HepG2 (cell line): ENCODE measurements at regions not wholly inside any gene's neighbourhood (a gene's known extent, or its start where the extent isn't known, plus 50 kb on each side); places are given as distances from the start of the nearest gene placed in this dataset.

ENCODE experiments used
- ATAC-seq: fragments of 200-7000 bp; cut with Tn5 transposase; 3 replicates; pipeline ENCODE4 v1.9.1; 2020; ENCODE audit warnings: mild to moderate bottlenecking, moderate library complexity
- BruUV-seq: library from RNA; stranded (reverse); fragments of 400-500 nt; replicated peaks from 2 replicates; lab custom pipeline; 2021; lab: Mats Ljungman, UMichigan
- CTCF ChIA-PET: fragments of 300-600 bp; formaldehyde crosslinking; extraction: SDS; loops from one replicate; lab custom pipeline; 2021; ENCODE audit warnings: low total read pairs, inconsistent platforms, low intra/inter-chr PET ratio; lab: Yijun Ruan, JAX
- POLR2A ChIA-PET: fragments of 350-600 bp; sonication (Branson Sonifier 250); formaldehyde crosslinking; loops from one replicate; lab custom pipeline; 2020; ENCODE audit warnings: antibody characterized with exemption, inconsistent platforms; lab: Yijun Ruan, JAX
- DNase-seq: peaks from one replicate; pipeline ENCODE4 v3.0.0-alpha.2; 2015; ENCODE audit warnings: low spot score
- FAIRE-seq: peaks from 3 replicates; lab custom pipeline; 2011; peaks lifted over from hg19 to GRCh38; lab: Jason Lieb, UNC
- H2AFZ ChIP-seq: one replicate; pipeline ENCODE4 v1.6.1; 2011; ENCODE audit warnings: low read length, inconsistent platforms
- H3K27ac ChIP-seq: fragments of 300-600 bp; 3 replicates; pipeline ENCODE4 v1.8.0; 2011; ENCODE audit warnings: mixed run types, mild to moderate bottlenecking, mixed read lengths, low read length, inconsistent platforms; ENCODE audit not compliant: insufficient read depth; ENCODE audit errors: extremely low read length
- H3K27me3 ChIP-seq, 2 experiments: fragments of 200-600 bp in 1 of 2; 2 replicates in 1 of 2; 3 replicates in 1 of 2; pipeline versions ENCODE4 v1.6.0 to v1.8.0; 2011; ENCODE audit warnings: low read length in 2 of 2, mild to moderate bottlenecking in 2 of 2, moderate library complexity in 2 of 2, inconsistent platforms in 1 of 2; ENCODE audit not compliant: insufficient read depth in 2 of 2, control insufficient read depth in 1 of 2
- H3K36me3 ChIP-seq, 2 experiments: fragments of 200-600 bp in 1 of 2; replicated peaks in 1 of 2; 2 replicates in 1 of 2; 3 replicates in 1 of 2; pipeline versions ENCODE4 v1.5.1 to v1.8.0; 2011; ENCODE audit warnings: low read length in 2 of 2, inconsistent platforms in 1 of 2; ENCODE audit not compliant: insufficient read depth in 2 of 2, control insufficient read depth in 1 of 2
- H3K4me1 ChIP-seq: 2 replicates; pipeline ENCODE4 v1.5.1; 2012; ENCODE audit warnings: low read length, inconsistent platforms; ENCODE audit not compliant: insufficient read depth
- H3K4me2 ChIP-seq: 2 replicates; pipeline ENCODE4 v1.6.0; 2011; ENCODE audit warnings: low read depth, low read length, inconsistent platforms
- H3K4me3 ChIP-seq, 3 experiments: fragments of 200-600 bp in 1 of 3; sonication (generic), shearing (Covaris generic) in 1 of 3; replicated peaks in 1 of 3; 2 replicates each; pipeline ENCODE4 v1.5.1; 2011 to 2016; ENCODE audit warnings: low read length in 3 of 3, inconsistent platforms in 2 of 3, low read depth in 2 of 3, mild to moderate bottlenecking in 2 of 3, control low read depth in 1 of 3, mixed read lengths in 1 of 3; ENCODE audit not compliant: insufficient read depth in 1 of 3
- H3K79me2 ChIP-seq: one replicate; pipeline ENCODE4 v1.6.1; 2011; ENCODE audit warnings: low read length, inconsistent platforms; ENCODE audit not compliant: insufficient read depth
- H3K9ac ChIP-seq: 2 replicates; pipeline ENCODE4 v1.6.0; 2011; ENCODE audit warnings: mild to moderate bottlenecking, low read depth, low read length, inconsistent platforms; ENCODE audit not compliant: insufficient read depth
- H3K9me3 ChIP-seq: 2 replicates; pipeline ENCODE4 v1.5.1; 2012; ENCODE audit warnings: mild to moderate bottlenecking, low read length
- H4K20me1 ChIP-seq: 2 replicates; pipeline ENCODE4 v1.6.0; 2011; ENCODE audit warnings: inconsistent platforms, mild to moderate bottlenecking, low read length, moderate library complexity; ENCODE audit not compliant: insufficient read depth
- E2F5 ChIP-seq: sonication (generic); formaldehyde crosslinking; conservative IDR thresholded peaks from 2 replicates; pipeline ENCODE4 v1.4.0; 2020; ENCODE audit warnings: missing genetic modification reagents
- FOXJ3 ChIP-seq: sonication (generic); formaldehyde crosslinking; IDR thresholded peaks from 2 replicates; pipeline ENCODE4 v1.4.0; 2020; ENCODE audit warnings: missing genetic modification reagents, mild to moderate bottlenecking, borderline replicate concordance
- GATAD1 ChIP-seq: IDR thresholded peaks from 2 replicates; pipeline ENCODE4 v1.6.1; 2016; ENCODE audit warnings: missing genetic modification reagents, missing compliant biosample characterization
- POLR2G ChIP-seq: fragments of 200-400 bp; formaldehyde crosslinking; IDR thresholded peaks from 2 replicates; pipeline ENCODE4 v1.6.1; 2018; ENCODE audit warnings: mild to moderate bottlenecking, low read depth, low read length, moderate library complexity
- RARG ChIP-seq: sonication (generic); formaldehyde crosslinking; IDR thresholded peaks from 2 replicates; pipeline ENCODE4 v1.4.0; 2020; ENCODE audit warnings: low read depth, mild to moderate bottlenecking, missing genetic modification reagents
- TARDBP ChIP-seq: sonication (generic); formaldehyde crosslinking; IDR thresholded peaks from 2 replicates; pipeline ENCODE4 v1.8.0; 2022; ENCODE audit warnings: mild to moderate bottlenecking, missing genetic modification reagents
- ZNF280B ChIP-seq: sonication (generic); formaldehyde crosslinking; IDR thresholded peaks from 2 replicates; pipeline ENCODE4 v1.5.0; 2020; ENCODE audit warnings: missing genetic modification reagents, mild to moderate bottlenecking, borderline replicate concordance
- ZNF292 ChIP-seq: sonication (generic); formaldehyde crosslinking; IDR thresholded peaks from 2 replicates; pipeline ENCODE4 v1.8.1; 2022; ENCODE audit warnings: mild to moderate bottlenecking, low read depth, missing genetic modification reagents, borderline replicate concordance
- ZNF562 ChIP-seq: sonication (generic); formaldehyde crosslinking; IDR thresholded peaks from 2 replicates; pipeline ENCODE4 v1.8.0; 2022; ENCODE audit warnings: missing genetic modification reagents, borderline replicate concordance
- ZNF83 ChIP-seq: sonication (generic); formaldehyde crosslinking; IDR thresholded peaks from 2 replicates; pipeline ENCODE4 v1.4.0; 2020; ENCODE audit warnings: missing genetic modification reagents, mild to moderate bottlenecking, borderline replicate concordance
- WGBS: methylation state at CpG from one replicate; pipeline ENCODE4 v1.1.6; 2017; ENCODE audit warnings: low lambda C conversion rate; 5-methylcytosine and 5-hydroxymethylcytosine counted together
- in situ Hi-C: cut with HindIII; loops from 2 replicates; pipeline ENCODE4 v1.10.0; 2017; ENCODE audit warnings: low pct_unique_long_range_greater_than_20kb; ENCODE audit not compliant: extremely low pct_ligation_motif_present
- intact Hi-C: fragments of 100-400 bp; cut with micrococcal nuclease; formaldehyde crosslinking; loops from one replicate; pipeline ENCODE4 v1.10.0; 2022; ENCODE audit not compliant: unreplicated experiment
- TF ChIP-seq, protein P1 (sequence below): IDR thresholded peaks from 2 replicates; pipeline ENCODE4 v1.6.1; 2016; ENCODE audit warnings: low read depth, control low read depth

DNA sequence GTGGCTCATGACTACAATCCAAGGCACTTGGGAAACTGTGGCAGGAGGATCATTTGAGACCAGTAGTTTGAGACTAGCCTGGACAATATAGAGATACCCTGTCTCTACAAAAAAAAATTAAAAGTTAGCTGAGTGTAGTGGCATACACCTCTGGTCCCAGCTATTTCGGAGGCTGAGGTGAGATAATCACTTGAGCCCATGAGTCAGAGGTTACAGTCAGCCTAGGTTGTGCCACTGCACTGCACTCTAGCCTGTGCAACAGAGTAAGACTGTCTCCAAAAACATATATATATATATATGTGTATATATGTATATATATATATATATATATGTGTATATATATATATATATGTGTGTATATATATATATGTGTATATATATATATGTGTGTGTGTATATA, 890.8 kb downstream of the NLGN4Y start:
- BruUV-seq = no TSS peak
- no peak overlapping the region for H3K4me3 ChIP-seq
- no peak overlapping the region for H3K4me2 ChIP-seq
- no peak overlapping the region for H3K27ac ChIP-seq
- H3K79me2 ChIP-seq = no peaks in the 10 kb centered on the region
- WGBS = no CpG with 5 or more reads among the region's 1 CpG
- DNase-seq (no peak), FAIRE-seq (no peak), ATAC-seq (no peak)
- no peaks in the 10 kb centered on the region for H3K4me1 ChIP-seq
- no peak overlapping the region for H2AFZ ChIP-seq
- no peak overlapping the region for H3K9ac ChIP-seq
- no peaks in the 10 kb centered on the region for H4K20me1 ChIP-seq
- TF ChIP-seq GATAD1 (no peak), ZNF280B (CRISPR knock-in tag) (no peak), E2F5 (CRISPR knock-in tag) (no peak), ZNF83 (CRISPR knock-in tag) (no peak), ZNF292 (CRISPR knock-in tag) (no peak), POLR2G (no peak), FOXJ3 (no peak), ZNF562 (CRISPR knock-in tag) (no peak), TARDBP (CRISPR knock-in tag) (no peak), RARG (CRISPR knock-in tag) (no peak)
- TF ChIP-seq, protein P1, sequence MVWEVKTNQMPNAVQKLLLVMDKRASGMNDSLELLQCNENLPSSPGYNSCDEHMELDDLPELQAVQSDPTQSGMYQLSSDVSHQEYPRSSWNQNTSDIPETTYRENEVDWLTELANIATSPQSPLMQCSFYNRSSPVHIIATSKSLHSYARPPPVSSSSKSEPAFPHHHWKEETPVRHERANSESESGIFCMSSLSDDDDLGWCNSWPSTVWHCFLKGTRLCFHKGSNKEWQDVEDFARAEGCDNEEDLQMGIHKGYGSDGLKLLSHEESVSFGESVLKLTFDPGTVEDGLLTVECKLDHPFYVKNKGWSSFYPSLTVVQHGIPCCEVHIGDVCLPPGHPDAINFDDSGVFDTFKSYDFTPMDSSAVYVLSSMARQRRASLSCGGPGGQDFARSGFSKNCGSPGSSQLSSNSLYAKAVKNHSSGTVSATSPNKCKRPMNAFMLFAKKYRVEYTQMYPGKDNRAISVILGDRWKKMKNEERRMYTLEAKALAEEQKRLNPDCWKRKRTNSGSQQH (CRISPR knock-in tag) = no peak
- no peaks in the 10 kb centered on the region for H3K36me3 ChIP-seq
- ChIA-PET CTCF (no interaction called here), POLR2A (no interaction called here)
- in situ Hi-C loops = no loop called here
- no peaks in the 10 kb centered on the region for H3K9me3 ChIP-seq
- intact Hi-C loops = no loop called here
- no peaks in the 10 kb centered on the region for H3K27me3 ChIP-seq
